ENCODE measurements at regions not wholly inside any gene's neighbourhood (a gene's known extent, or its start where the extent isn't known, plus 50 kb on each side); places are given as distances from the start of the nearest gene placed in this dataset.

DNA sequence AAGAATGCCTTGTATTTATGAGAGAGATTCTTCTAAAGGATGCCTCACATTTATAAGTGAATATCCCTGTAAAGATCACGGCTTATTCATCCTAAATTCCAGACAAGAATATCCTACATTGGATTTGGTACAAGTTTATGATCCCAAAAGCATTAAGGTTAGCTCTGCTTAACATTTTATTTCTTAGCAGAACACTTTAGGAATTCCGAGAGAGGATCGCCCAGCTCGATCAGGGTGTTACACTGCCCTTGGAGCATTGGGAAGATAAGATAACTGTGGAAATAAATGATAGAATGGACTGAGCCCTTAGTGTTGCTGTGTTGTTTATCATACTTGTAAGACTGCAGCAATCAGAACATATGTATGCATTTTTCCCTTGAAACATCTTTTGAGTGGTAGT, 223.0 kb upstream of the CDIN1 start:
- no peak for DNase-seq (ENCODE audit: low spot score)

DNA sequence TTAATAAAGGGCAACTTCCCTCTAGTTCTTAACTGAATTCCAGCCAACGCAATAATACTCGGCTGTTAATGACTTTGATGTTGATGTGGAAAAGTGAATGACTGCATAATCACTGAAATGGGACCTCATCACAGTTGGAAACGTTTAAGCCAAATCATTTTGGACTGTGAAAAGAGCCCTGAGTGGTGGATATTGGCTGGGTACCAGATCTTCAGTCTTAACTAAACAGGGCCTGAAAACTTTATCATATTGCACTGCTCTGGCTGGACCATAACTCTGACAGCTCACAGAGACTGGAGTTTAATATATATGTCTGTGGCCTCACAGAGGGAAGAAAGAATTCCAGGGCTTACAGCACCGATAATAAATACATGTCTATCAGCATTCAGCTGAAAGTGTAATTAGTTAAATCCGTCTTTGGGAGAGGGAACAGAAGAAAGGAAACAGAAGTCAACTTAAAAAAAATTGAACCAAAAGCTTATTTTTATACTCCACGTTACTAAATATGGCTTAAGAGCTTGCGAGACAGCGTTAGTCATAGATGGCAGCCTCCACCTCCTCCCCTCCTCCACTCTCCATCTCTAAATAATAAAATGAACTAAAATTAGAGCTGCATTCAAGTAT, 222.3 kb upstream of the CDIN1 start:
- no peak for DNase-seq (ENCODE audit: low spot score)

DNA sequence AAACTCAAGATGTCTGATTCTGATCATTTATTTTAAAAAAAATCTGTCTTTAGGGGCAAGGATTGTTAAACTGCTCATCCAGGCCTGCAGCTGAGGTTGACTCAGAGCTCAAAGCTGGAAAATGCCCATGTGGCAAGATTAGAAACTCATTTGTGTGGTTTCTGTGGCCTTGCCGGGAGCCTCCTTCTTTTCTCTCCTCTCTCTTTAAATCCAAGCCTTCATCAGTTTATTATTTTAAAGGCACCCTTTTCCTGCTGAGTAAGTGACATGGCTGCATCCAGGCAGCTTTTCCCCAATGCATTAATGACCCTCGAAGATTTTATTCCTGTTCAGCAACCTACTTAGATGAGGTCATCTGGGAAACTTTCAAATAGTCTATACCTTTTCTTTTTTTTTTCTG, 221.3 kb upstream of the CDIN1 start:
- no peak for DNase-seq (ENCODE audit: low spot score)

DNA sequence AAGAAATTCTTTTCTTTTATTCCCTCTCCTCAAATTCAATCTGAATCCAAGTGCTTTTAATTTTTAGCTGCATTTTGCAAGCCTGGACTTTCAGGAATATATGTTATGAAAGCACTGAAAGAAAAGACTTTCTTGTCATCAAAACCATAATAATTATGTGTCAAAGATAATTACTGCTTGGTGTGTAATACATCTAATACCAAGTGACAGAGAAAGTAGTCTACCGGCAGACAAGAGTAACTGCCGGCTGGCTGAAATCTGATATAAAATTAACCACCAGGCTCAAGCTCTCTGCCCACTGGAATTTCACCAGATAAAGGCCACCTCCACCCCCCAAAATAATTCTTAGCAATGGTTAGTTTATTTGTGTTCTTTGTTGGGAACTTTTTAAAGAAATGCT, 220.9 kb upstream of the CDIN1 start:
- no peak for DNase-seq (ENCODE audit: low spot score)

DNA sequence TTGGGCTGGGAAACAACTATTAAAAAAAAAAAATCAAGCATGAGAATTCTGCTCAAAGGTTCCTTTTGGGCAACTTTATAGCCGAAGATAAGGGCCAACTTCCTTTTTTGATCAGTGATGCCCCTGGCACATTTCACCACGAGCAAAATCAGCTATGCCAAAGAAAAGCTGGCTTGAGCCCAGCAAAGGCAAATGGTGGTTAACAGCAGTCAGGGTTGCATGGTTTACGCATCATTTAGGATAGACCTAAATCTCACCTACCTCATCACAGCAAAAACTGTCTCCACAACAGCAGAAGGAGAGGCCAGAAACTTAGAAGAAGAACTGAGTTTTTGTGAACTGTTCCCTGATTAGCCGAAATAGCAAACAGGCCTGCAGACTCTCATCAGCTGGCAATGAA, 220.1 kb upstream of the CDIN1 start:
- DNase-seq (ENCODE audit: low spot score), result no peak

DNA sequence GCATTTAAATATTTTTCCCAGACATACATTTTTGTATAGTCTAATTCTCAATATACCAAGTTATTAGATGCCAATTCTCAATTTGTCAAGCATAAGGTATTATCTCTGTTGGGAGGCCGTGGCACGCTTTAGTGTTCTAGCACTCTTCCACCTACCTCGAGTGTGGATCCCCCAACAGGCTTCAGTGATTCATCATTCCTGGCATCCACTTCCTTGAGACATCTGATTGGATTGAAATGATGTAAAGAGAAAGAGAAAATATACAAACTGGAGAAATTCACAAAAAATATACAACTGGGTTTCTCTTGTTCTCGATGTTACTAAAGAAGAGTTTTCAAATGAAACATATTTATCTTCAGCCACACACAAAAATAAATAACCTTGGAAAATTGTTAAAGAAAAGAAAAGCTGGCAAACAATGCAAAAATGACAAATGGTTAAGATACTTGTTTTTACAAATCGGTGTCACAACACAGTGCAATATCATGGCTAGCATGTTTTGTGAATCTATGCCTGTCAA, 218.0 kb upstream of the CDIN1 start:
- DNase-seq (ENCODE audit: low spot score), result peak; percentile 13

DNA sequence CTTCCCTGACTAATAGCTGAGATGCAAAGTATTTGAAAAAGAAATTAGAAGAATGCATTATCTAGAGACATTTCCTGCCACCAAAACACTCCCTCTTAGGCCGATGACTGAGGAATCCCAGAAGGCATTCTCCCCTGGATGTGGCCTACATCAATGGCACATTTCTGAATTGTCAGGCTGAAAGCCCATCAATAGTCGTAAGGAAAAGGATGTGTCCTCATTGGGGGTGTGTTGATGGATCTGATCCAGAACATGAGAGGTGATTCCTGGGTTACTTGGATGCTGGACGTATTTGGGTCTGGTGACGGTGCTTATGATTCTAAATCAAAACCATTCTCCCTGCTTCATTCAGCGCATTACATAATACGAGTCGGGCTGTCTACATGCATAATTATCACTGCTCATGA, 216.9 kb upstream of the CDIN1 start:
- DNase-seq (ENCODE audit: low spot score), result no peak

DNA sequence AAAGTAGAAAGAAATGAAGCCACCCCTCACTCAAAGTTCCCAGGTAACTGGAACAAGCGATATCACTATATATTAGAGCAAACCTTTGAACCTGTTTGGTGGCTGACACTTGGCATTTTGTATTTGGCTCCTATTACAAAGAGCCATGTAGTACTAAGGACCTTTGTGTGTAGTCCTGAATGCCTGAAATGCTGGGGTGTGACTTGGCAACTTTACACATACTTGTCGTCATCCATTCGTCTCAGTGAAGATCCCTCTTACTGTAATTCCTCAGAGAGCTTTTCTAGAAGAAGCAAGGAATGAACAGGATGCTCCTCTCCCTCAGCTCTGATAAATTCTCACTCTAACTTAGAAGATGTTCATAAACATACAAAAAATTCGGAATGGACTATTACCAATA, 216.1 kb upstream of the CDIN1 start:
- DNase-seq (ENCODE audit: low spot score), result no peak

DNA sequence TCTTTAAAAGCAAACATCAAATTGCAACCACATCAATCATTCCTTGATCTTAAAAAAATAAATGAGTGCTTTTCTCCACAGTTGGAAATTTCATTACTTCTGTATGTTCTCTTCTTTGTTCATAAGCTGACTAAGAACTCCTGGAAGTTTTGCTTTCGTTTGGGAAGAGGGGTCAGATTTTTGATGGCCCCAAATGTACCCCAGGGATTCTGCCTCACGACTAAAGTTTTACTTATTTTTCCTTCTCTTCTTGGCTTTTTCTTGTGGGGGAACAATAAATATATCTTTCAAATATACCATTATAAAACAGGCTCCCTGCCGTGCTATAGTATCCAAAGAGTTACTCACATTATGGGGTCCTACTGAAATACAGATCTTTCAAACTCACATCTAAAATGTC, 215.0 kb upstream of the CDIN1 start:
- DNase-seq (ENCODE audit: low spot score), result no peak

DNA sequence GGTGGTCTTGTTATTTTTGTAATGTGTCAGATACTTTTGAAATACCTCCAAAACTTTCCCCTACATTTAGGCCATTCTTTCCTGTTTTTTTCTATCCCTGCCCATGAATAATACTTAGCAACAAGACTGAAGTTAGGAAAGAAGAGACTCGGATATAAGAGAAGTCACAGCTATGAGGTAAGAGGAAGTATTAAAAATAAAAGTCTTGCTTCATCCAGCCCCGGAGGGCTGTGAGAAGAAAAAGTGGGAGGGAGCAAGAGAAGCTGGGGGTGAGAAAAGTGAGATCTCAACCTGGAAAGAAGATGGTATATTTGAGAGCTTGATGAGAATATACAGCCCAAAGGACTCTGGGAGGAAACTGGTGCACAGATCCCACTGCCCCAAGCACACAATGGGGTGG, 213.5 kb upstream of the CDIN1 start:
- DNase-seq (ENCODE audit: low spot score), result no peak

DNA sequence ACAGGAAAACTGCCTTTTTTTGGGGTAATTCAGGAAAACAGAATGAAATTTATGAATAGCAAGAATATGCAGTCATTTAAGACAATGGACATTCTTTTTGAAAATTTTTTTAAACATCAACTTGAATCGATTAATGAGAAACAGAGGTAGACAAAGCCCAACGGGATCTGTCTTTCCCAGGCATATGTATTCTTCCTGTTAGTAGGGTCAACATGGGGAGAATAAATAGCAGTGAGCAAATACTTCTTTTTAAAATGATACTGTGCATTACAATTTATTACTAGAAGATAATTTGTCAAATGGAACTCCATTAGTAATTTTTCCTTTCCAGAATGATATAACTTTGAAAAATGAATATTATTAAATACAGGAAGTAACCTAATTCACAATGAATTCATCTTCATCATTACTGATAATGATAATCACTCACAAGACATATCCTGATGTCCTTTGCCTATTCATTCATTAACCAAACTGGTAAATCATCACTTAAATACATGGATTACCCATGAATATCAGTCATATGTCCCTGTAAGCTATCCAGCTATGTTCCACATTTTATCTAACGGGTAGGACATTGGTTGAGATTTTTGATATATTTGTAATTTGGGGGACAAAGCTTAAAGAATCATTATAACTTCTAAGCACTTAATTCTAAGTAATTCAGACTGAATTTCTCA, 209.2 kb upstream of the CDIN1 start:
- no peak for DNase-seq (ENCODE audit: low spot score)

DNA sequence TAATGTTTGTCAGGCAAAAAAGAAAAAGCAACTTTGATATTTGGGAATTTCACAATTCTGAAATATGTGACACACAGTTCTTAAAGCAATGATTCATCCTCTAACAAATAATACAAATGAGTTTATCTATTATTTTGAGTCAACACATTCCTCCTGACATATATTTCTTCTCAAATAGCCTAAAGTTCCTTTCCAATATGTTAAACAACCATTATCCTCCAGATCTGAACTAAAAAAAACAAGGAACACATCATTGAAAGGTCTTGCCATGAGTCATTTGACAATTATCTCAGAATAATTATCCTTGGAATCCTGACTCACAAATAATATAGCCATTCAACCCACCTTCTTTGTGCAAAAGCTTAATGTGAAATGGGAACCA, 208.7 kb upstream of the CDIN1 start:
- no peak for DNase-seq (ENCODE audit: low spot score)

DNA sequence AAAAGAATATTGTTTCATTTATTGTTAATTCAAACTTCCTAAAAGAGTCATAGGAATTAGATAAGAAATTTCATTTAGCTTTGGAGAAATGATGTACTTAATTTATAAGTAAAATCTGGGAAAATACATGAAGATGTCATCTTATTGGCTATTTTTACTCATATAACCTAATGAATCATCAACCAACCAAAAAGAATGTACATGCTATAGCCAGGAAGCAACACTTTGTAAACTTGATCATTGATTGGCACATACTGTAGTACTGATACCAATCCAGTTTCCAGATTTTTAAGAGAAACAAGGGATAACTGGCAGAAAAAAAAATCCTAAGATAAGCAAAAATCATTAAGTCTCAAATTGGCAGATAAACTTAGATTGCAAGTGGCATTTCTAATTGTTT, 207.9 kb upstream of the CDIN1 start:
- DNase-seq (ENCODE audit: low spot score), result no peak

DNA sequence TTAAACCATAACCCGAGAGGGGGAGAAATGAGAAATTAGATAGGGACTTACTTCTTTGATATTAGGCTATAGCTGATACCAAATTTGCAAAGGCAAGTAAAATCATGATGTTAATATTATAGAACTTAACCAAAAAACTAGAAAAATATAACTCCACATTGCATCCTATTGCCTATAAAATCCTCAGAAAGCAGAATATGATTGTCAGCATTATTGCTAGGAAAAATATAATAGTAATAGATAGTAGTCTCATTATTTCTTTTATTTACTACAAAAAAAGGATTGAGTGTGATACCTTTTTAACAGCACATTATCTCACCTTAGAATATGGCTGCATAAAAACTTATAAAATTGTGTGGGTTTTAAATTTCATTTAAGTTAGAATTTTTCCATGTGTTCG, 206.5 kb upstream of the CDIN1 start:
- DNase-seq (ENCODE audit: low spot score), result no peak

DNA sequence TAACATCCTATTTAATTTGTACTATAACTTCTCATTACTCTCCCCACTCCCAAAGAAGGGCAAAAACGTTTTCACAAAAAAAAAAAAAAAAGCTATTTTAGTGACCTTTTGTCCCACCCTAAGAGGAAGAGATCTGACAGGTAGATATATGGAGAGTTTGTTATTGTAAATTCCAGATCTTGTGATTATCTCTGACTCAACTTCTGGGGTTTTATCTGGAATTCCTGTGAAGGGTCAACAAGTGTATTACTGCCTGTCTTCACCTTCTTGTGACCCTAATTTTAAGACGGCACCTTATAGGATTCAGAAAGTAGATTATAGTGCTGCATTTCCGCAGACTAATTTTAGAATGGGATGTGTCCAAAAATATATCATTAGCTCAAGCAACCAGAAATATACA, 205.9 kb upstream of the CDIN1 start:
- DNase-seq (ENCODE audit: low spot score), result no peak

DNA sequence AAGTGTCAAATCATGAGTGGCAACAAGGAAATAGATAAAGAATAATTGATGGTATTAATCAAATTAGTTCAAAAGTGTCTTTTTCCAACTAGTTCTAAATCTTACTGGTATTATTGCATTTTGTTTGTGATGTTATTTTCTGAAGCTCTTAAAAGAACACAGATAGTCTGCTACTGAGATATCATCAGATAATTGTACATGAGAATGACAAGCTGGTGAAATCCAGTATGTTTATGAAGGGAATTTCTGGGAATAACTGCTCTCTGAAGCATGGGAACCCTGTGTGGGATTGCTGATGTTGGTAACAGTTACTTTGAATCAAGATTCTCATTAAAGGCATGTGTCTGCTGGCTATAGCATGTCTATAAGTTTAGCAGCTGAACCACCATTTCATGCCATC, 190.3 kb upstream of the CDIN1 start:
- no peak for DNase-seq (ENCODE audit: low spot score)

DNA sequence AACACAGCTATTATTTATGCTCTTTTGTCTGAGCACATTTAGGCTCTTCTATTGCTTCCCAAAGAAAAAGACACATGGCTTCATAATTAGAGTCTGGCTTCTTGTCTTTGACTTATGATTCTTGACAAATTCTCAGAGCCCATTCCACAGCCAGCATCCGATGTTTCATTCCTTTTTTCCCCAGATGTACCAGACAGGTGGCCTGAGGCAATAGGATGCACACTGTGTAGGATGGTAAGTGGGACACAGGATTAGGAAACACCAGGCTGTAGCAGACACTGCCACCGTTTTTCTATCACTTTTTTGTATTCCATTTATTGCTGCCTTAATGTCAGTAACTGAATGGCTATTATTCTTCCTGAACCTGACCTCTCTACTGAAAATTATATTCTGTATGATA, 188.9 kb upstream of the CDIN1 start:
- no peak for DNase-seq (ENCODE audit: low spot score)

DNA sequence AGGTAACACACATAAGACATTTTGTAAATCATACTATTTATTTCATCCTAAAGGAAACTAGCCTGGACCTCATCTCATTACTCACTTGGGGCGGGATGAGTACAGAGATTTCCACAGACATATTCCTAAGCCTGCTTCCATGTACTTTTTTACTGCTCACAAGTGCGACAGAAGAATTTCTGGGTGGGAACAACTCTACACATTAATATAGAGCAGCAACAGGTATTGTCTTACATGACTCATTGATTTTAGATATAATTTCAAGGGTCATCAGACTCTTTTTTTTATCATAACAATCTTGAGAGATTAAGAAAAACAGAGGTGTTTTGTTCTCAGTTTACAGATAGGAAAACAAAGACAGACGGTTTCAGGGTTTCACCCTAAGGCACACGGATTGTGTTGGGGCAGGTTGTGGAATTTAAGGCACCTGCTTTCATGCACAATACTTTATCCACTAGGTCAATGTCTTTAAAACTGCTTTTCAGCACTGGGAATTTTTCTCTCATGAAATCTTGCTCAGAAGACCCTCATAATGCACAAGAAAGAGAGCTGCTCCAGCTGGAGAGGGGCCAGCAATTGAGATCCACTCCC, 186.7 kb upstream of the CDIN1 start:
- DNase-seq (ENCODE audit: low spot score), result no peak

DNA sequence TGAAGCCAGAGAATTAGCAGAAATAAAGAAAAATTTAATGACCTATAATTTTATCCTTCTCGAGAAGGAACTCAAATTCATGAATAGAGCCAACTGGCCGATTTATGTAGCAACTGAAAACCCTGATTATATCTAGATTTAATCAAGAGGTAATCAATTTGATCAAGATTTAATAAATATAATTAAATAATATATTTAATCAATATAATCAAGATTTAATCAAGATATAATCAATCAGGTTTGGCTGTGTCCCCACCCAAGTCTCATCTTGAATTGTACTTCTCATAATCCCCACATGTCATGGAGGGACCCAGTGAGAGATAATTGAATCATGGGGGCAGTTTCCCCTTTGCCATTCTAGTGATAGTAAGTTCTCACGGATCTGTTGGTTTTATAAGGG, 181.2 kb upstream of the CDIN1 start:
- no peak for DNase-seq (ENCODE audit: low spot score)

DNA sequence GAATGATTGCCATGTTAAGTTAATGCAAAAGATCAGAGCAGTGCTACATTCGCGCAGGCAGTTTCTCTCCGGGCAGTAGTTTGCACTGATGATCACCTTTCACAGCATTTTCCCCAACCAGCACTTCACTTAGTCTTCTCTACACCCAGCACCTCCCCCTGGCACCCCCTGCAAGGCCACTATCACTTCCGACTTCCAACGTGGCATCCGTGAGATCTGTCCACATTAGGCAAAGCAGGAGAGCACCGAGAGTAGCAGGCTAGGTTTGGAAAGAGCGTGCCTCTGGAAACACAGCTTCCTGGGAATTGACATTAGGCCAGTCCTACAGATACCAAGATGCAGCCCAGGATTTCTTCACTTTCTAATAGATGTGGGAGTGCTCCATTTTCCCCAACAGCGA, 180.2 kb upstream of the CDIN1 start:
- DNase-seq (ENCODE audit: low spot score), result no peak

DNA sequence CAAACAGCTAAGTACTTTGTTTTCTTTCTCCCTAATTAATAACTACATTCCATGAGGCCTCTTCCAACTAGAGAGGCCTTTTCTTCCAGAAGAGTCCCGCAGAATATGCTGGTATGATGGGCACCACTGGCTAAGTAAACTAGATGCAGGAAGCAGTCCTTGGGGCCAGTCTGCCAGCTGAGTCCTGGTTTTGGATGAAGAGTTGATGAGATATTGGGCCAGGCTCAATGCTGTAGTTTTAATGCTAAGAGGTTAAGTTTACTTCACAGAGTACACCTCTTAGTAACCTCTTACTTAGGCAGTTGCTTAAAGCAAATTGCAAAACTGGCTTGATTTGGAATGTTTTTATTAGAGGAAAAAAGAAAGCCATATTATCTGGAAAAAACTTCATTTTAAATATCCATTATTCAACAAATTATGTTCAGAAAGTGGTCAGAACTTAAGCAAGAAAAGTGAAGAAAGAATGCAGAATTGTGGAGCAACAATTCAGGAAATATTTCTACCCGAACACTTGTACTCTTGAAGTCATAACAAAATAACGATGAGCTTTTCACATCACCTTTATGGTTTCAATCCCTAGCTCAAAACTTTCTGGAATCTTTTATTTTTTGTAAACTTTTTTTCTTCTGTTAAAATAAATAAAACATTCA, 178.4 kb upstream of the CDIN1 start:
- no peak for DNase-seq (ENCODE audit: low spot score)

DNA sequence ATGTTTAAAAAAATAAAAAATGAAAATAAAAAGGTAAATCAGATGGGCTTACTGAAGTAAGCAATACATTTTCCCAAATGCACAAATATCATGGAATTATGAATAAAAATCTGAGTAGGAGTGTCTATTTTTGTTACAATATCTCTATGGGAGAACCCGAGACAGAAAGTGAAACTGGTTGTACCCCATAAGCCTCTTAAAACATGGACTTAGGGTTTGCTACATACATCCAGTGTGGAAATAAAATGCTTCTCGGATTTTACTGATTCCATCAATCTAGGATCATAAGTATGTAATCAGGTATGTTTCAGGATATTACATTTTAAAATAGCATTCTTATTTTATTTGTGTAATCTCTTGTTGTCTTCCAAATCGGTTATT, 177.8 kb upstream of the CDIN1 start:
- DNase-seq (ENCODE audit: low spot score), result no peak

DNA sequence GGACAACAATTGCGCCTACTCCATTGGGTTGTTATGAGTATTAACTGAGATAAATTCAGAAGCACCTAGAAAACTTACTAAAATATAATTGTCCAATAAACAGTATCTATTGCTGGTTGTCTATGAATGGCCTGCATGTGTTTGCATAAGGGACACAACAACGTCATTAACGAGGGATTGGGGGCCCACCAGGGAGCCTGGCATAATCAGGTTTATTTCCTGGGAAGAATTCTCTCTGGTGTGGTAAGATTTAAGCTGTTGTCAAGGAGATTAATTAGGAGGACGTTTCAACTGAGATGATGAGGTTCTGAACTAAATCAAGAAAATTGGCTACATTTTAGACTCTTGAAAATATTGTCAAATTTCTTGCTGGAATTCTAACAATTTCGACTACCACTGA, 176.1 kb upstream of the CDIN1 start:
- DNase-seq (ENCODE audit: low spot score), result no peak
